ENCODE measurements at regions not wholly inside any gene's neighbourhood (a gene's known extent, or its start where the extent isn't known, plus 50 kb on each side); places are given as distances from the start of the nearest gene placed in this dataset.

GRCh38 chr10:131819241-131820072 is 81.4 kb upstream of the PPP2R2D start:
- no peaks in the 10 kb centered on the region for H3K9me3 ChIP-seq (replicated peaks; ENCODE audit: control insufficient read depth, insufficient read depth, low read length)
- no peaks in the 10 kb centered on the region for H4K20me1 ChIP-seq (replicated peaks; ENCODE audit: control insufficient read depth, extremely low read depth, insufficient read depth, low read length)
- TF ChIP-seq JUN (IDR thresholded peaks at IDR 0.05; ENCODE audit: borderline replicate concordance, insufficient read depth, insufficient read length, low read depth) (no peak), EZH2 (IDR thresholded peaks at IDR 0.05; ENCODE audit: borderline replicate concordance, low read depth, low read length, severe bottlenecking) (no peak), CTCF (IDR thresholded peaks at IDR 0.05; ENCODE audit: extremely low read depth in 1 of 2, insufficient read depth in 1 of 2, low read depth in 1 of 2, low read length in 2 of 2) (no peak), GATA2 (IDR thresholded peaks at IDR 0.05; ENCODE audit: insufficient read depth, insufficient read length, low read depth, low read length) (no peak), POLR2AphosphoS5 (IDR thresholded peaks at IDR 0.05; ENCODE audit: insufficient read depth, low read depth, low read length) (no peak), MAX (IDR thresholded peaks at IDR 0.05; ENCODE audit: insufficient read depth, insufficient read length) (no peak), FOS (IDR thresholded peaks at IDR 0.05; ENCODE audit: borderline replicate concordance, insufficient read depth, low read length) (no peak), POLR2A (IDR thresholded peaks at IDR 0.05; ENCODE audit: low read depth, low read length) (no peak), MYC (IDR thresholded peaks at IDR 0.05; ENCODE audit: low read depth, low read length) (no peak)
- no peak overlapping the region for H3K9ac ChIP-seq (replicated peaks; ENCODE audit: extremely low read depth, insufficient read depth, low read length)
- no peak overlapping the region for H3K4me2 ChIP-seq (ENCODE audit: insufficient read depth, low read length)
- dilution Hi-C loops (cut with MboI; ENCODE audit: extremely low pct_ligation_motif_present, low sequenced_read_pairs), result no loop called here
- no peaks in the 10 kb centered on the region for H3K27me3 ChIP-seq (ENCODE audit: control insufficient read depth in 2 of 2, insufficient read depth in 2 of 2, low read length in 2 of 2)
- no peak for DNase-seq (ENCODE audit: low read depth, low spot score)
- POLR2A ChIA-PET, result no interaction called here
- no peak overlapping the region for H2AFZ ChIP-seq (ENCODE audit: low read depth, low read length)
- H3K27ac ChIP-seq (ENCODE audit: insufficient read depth, low read depth, low read length), result no peak overlapping the region
- H3K79me2 ChIP-seq (ENCODE audit: control insufficient read depth, insufficient read depth, low read length), result no peaks in the 10 kb centered on the region
- intact Hi-C loops (cut with micrococcal nuclease), result no loop called here
- no peaks in the 10 kb centered on the region for H3K9me1 ChIP-seq (replicated peaks; ENCODE audit: control insufficient read depth, extremely low read depth, insufficient read depth, low read length)
- no peak overlapping the region for H3K4me3 ChIP-seq (replicated peaks in 1 of 3; ENCODE audit: insufficient read depth in 1 of 3, low read depth in 1 of 3, low read length in 3 of 3)
- H3K36me3 ChIP-seq (ENCODE audit: control insufficient read depth in 2 of 2, extremely low read depth in 1 of 2, insufficient read depth in 2 of 2, low read length in 2 of 2), result no peaks in the 10 kb centered on the region
- FAIRE-seq, result no peak
- H3K4me1 ChIP-seq (ENCODE audit: control insufficient read depth, extremely low read depth, insufficient read depth, low read length), result no peaks in the 10 kb centered on the region
- BruUV-seq (replicated peaks), result no TSS peak
- CTCF ChIA-PET, result no interaction called here
